ENCODE measurements at regions not wholly inside any gene's neighbourhood (a gene's known extent, or its start where the extent isn't known, plus 50 kb on each side); places are given as distances from the start of the nearest gene placed in this dataset.

- no peak for DNase-seq (ENCODE audit: extremely low read depth in 1 of 2, low read depth in 1 of 2)
Measured at GRCh38 chr16:64892835-64893785, 228.8 kb downstream of the CDH11 start.

GRCh38 chr16:64889446-64889845 lies 232.4 kb downstream of the CDH11 start:
- no peak for DNase-seq (ENCODE audit: extremely low read depth in 1 of 2, low read depth in 1 of 2)

DNA sequence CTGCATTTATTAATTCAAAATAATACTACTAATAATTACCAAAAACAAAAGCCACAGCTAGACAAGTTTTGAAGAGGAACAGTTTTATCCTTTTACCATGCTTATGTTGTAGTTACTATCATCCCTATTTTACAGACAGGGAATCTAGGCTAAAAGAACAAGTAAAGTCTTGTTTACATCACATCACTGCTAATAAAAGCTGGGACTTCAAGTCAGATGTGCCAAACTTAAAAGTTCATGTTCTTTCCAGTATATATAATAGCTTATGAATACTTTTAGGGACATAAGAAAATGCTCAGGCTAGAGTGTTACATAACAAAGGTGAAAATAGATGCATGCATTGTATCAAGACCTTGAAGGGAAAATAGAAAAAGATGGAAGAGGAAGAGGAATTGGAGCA lies 234.2 kb downstream of the CDH11 start:
- DNase-seq (ENCODE audit: extremely low read depth in 1 of 2, low read depth in 1 of 2), result no peak

DNA sequence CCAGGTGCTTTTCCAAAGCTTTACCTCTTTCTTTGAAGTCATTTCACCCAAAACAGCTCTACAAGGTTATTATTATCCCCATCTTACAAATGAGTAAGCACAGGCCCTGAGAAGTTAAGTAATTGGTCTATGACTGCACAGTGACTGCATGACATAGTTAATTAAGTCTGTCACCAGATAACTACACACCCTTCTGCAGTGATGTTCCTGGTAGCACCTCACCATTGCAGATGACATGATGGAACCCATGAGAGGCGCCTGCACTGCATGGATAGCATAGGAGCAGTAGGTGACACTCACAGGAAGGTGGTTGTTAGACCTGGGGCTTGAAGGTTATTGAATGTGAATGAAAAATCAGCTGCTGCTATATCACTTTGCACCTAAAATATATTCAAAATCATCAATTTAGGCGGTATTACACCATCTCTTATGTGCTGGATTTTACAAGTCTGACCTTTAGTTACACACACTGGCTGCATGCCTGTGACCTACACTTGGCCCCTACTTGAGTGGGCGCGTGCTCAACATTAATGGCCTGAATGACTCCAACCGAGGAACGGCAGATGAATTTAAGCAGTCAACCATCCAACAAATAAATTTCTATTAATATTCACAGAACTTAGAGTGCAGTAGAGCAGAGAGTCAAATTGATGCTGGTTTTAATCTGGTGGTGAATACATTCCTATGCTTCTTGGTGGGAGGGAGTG lies 239.6 kb downstream of the CDH11 start:
- DNase-seq (ENCODE audit: extremely low read depth in 1 of 2, low read depth in 1 of 2), result no peak

GRCh38 chr16:64880994-64881393 lies 240.9 kb downstream of the CDH11 start:
- DNase-seq (ENCODE audit: extremely low read depth in 1 of 2, low read depth in 1 of 2), result no peak

DNA sequence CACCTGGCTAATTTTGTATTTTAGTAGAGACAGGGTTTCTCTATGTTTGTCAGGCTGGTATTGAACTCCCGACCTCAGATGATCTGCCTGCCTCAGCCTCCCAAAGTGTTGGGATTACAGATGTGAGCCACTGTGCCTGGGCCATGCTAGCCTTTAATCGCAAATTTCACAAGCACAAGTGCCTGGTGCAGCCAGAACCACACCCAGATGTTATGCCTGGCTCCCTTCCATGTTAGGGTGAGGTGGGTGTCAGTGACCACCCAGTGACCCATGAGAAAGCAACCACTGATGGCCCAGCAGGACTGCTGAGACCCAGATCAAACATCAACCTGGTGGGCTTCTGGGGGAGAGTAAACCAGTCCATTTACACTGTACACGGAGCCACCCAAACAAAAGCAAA lies 241.9 kb downstream of the CDH11 start:
- DNase-seq (ENCODE audit: extremely low read depth in 1 of 2, low read depth in 1 of 2), result no peak

DNA sequence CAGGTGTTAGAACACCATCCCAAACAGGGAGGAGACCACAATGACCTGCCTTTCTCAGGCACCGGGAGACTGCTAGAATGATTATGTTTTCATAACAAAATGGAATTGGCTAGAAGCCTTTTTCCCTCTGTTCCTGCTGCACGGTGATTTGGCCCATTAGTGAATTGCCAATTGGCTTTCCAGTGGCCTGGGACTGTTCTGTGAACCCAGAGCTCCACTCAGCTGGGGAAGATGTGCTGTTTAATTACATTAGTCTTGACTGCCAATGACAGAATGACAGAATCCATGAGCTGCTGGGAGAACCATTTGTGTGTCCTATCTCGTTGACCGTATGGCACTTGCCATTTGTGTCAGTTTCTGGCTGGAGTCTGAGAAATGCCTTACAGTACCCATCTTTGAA lies 242.9 kb downstream of the CDH11 start:
- no peak for DNase-seq (ENCODE audit: extremely low read depth in 1 of 2, low read depth in 1 of 2)

- DNase-seq (ENCODE audit: extremely low read depth in 1 of 2, low read depth in 1 of 2), result no peak
Measured at GRCh38 chr16:64872101-64872500, 249.8 kb downstream of the CDH11 start.

DNA sequence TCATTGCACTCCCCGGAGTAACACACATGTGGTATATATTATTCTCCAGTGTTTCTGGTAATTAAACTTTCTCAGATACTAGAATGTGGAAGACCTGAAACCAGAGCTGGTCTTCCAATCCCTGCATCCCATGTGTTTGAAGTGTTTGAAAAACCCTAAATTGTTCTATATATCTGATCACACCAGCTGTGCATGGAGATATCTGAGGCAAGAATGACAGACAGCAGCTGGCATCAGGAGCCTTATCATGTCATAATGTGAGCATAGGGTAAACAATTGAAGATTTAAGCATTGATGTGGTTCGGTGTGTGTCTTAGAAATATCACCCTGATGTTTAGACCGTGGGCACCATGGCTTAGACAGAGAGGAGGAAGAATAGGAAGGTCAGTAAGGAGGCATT lies 251.0 kb downstream of the CDH11 start:
- no peak for DNase-seq (ENCODE audit: extremely low read depth in 1 of 2, low read depth in 1 of 2)

GRCh38 chr16:64869781-64870180 lies 252.1 kb downstream of the CDH11 start:
- no peak for DNase-seq (ENCODE audit: extremely low read depth in 1 of 2, low read depth in 1 of 2)

- no peak for DNase-seq (ENCODE audit: extremely low read depth in 1 of 2, low read depth in 1 of 2)
Measured at GRCh38 chr16:64866021-64866420, 255.8 kb downstream of the CDH11 start.

GRCh38 chr16:64865069-64865696 lies 256.7 kb downstream of the CDH11 start:
- no peak for DNase-seq (ENCODE audit: extremely low read depth in 1 of 2, low read depth in 1 of 2)

DNA sequence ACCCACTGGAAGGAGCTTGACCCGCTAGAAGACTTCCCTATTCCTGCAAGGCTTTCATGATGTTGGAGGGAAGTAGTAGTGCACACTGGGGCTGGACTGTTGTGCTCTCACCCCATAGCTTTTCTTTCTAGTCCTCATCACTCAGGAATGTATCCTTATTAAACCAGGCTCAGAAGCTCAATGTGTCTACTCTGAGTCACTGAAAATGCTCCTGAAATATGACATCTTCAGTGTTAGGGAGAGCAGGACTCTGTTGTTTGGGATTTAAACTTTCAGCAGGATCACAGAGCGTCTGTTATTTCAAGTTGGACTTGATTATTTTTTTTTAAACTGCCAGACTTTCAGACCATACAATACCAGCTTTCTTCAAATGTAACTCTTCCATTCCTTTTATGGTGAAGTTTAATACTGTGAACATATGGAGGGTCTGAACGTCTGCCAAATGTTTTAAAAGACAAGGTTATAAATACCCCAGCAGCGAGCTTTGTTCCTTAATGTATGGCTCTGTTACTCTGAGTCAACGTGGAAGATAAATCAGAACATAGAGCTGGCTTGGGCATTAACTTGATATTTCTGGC lies 257.5 kb downstream of the CDH11 start:
- DNase-seq (ENCODE audit: extremely low read depth in 1 of 2, low read depth in 1 of 2), result no peak

GRCh38 chr16:64858076-64858475 lies 263.8 kb downstream of the CDH11 start:
- no peak for DNase-seq (ENCODE audit: extremely low read depth in 1 of 2, low read depth in 1 of 2)

DNA sequence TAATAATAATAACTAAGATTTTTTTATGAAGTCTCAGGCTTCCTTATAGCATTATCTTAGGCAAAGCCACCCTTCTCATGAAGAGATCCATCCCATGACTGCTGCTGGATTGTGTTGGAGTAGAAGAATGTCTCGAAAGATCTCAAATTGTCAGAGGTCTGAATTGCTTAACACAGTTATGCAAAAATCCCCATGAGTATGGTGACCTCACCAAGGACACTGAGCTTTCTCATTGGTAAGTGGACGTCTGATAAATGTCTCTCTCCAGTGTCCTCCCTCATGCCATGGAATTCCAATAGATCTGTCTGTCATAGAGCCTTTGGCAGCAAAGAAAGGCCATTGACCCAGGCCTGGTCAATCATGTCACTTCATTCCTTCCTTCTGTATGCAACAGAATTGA lies 264.5 kb downstream of the CDH11 start:
- no peak for DNase-seq (ENCODE audit: extremely low read depth in 1 of 2, low read depth in 1 of 2)

- no peak for DNase-seq (ENCODE audit: extremely low read depth in 1 of 2, low read depth in 1 of 2)
Measured at GRCh38 chr16:64853551-64853950, 268.3 kb downstream of the CDH11 start.

DNA sequence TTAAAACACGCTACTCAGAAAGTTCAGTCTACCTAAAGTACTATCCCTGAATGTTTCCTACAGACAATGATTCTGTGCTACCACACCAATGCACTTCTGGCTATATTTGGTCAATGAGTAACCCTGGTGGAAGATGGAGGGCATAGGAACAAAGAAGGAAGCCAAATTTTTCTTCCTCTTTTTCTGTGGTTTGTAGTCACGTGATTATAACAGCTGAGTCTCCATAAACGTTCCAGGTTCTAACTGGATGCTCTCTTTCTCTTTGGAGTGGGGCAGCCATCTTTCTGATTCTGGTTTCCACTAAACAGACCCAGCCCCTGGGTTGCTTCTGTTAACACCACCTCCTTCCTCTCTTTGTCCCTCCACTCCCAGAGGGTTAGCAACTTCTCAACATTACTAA lies 274.9 kb downstream of the CDH11 start:
- DNase-seq (ENCODE audit: extremely low read depth in 1 of 2, low read depth in 1 of 2), result no peak

- DNase-seq (ENCODE audit: extremely low read depth in 1 of 2, low read depth in 1 of 2), result no peak
Measured at GRCh38 chr16:64845071-64845470, 276.8 kb downstream of the CDH11 start.

DNA sequence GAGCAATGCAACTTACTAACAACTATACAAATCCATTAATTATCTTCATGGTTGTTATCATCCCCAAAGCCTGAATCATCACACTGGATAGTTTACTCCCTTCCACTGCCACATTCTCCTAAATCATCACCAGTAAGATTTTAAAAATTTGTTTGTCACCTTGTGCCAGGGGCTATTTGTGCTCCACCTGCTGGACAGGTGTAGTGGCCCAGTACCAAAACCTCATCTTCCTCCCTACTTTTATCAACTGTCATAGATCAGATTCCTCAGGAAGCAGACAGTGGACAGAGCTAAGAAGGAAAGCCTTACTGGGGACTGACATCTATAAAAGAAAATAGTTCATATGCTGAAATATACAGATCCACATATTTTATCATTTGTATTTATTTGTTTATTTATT lies 280.4 kb downstream of the CDH11 start:
- no peak for DNase-seq (ENCODE audit: extremely low read depth in 1 of 2, low read depth in 1 of 2)

- no peak for DNase-seq (ENCODE audit: extremely low read depth in 1 of 2, low read depth in 1 of 2)
Measured at GRCh38 chr16:64841071-64841470, 280.8 kb downstream of the CDH11 start.

GRCh38 chr16:64830653-64831052 lies 291.2 kb downstream of the CDH11 start:
- no peak for DNase-seq (ENCODE audit: extremely low read depth in 1 of 2, low read depth in 1 of 2)

All from stimulated activated CD8-positive, alpha-beta memory T cell treated with anti-CD3 and anti-CD28 coated beads, Interleukin-7, amount 100 ng/mL, for 48 hours (primary cell).